ENCODE measurements at regions not wholly inside any gene's neighbourhood (a gene's known extent, or its start where the extent isn't known, plus 50 kb on each side); places are given as distances from the start of the nearest gene placed in this dataset.

DNA sequence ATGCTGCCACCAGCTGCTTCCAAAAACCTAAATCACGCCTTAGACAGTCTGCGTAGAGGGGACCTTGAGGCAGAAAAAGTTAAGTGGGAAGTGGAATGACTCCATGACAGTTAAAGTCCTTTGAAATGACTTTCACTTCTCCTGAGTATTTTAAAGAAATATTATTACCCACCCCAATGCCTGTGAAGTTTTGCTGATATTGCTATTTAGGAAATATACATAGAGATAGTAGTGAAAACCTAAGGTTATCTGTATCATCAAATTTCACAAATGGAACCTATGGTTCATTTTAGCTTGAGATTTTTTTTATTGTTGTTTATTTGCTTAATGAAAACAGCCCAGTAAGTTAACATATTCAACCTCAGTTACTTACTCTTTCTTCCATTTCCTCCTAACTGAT is 182.1 kb upstream of the FBXL4 start:
- TF ChIP-seq, protein P1, sequence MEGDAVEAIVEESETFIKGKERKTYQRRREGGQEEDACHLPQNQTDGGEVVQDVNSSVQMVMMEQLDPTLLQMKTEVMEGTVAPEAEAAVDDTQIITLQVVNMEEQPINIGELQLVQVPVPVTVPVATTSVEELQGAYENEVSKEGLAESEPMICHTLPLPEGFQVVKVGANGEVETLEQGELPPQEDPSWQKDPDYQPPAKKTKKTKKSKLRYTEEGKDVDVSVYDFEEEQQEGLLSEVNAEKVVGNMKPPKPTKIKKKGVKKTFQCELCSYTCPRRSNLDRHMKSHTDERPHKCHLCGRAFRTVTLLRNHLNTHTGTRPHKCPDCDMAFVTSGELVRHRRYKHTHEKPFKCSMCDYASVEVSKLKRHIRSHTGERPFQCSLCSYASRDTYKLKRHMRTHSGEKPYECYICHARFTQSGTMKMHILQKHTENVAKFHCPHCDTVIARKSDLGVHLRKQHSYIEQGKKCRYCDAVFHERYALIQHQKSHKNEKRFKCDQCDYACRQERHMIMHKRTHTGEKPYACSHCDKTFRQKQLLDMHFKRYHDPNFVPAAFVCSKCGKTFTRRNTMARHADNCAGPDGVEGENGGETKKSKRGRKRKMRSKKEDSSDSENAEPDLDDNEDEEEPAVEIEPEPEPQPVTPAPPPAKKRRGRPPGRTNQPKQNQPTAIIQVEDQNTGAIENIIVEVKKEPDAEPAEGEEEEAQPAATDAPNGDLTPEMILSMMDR (IDR thresholded peaks at IDR 0.05): no peak
- TF ChIP-seq POLR2A (IDR thresholded peaks at IDR 0.05): no peak

Measured in adrenal gland (tissue), 5 donors.